MM.1S (cell line): ENCODE measurements at regions not wholly inside any gene's neighbourhood (a gene's known extent, or its start where the extent isn't known, plus 50 kb on each side); places are given as distances from the start of the nearest gene placed in this dataset.
"Not testable (repeated sequence)": the region's sequence is repeated elsewhere in the genome, so short reads cannot be mapped to it uniquely, and the experiment has no call there.

ENCODE experiments used
- DNase-seq: peaks from one replicate; pipeline ENCODE4 v3.0.0-alpha.2; 2015
- H2AFZ ChIP-seq: fragments of 300-600 bp; sonication (generic); 2 replicates; pipeline ENCODE4 v1.6.0; 2016; ENCODE audit warnings: antibody characterized with exemption, low read length
- H3F3A ChIP-seq: fragments of 300-600 bp; sonication (generic); 2 replicates; pipeline ENCODE4 v1.6.1; 2016; ENCODE audit warnings: mild to moderate bottlenecking, antibody characterized with exemption, low read length, moderate library complexity, mixed read lengths; ENCODE audit not compliant: insufficient read depth
- H3K27ac ChIP-seq: fragments of 300-600 bp; sonication (generic); 2 replicates; pipeline ENCODE4 v1.5.1; 2016; ENCODE audit warnings: mild to moderate bottlenecking, low read length
- H3K27me3 ChIP-seq: fragments of 300-600 bp; sonication (generic); replicated peaks from 2 replicates; pipeline ENCODE4 v1.6.0; 2016; ENCODE audit warnings: low read length; ENCODE audit not compliant: insufficient read depth
- H3K36me3 ChIP-seq: fragments of 300-600 bp; sonication (generic); replicated peaks from 2 replicates; pipeline ENCODE4 v1.6.1; 2016; ENCODE audit warnings: mild to moderate bottlenecking, low read length, mixed read lengths; ENCODE audit not compliant: insufficient read depth
- H3K4me1 ChIP-seq: fragments of 300-600 bp; sonication (generic); 2 replicates; pipeline ENCODE4 v1.6.1; 2016; ENCODE audit warnings: low read length, mixed read lengths
- H3K4me2 ChIP-seq: fragments of 300-600 bp; sonication (generic); 2 replicates; pipeline ENCODE4 v1.6.0; 2016; ENCODE audit warnings: low read depth, low read length
- H3K4me3 ChIP-seq: fragments of 300-600 bp; sonication (generic); 2 replicates; pipeline ENCODE4 v1.5.1; 2016; ENCODE audit warnings: low read length, mixed read lengths
- H3K79me2 ChIP-seq: fragments of 300-600 bp; sonication (generic); 2 replicates; pipeline ENCODE4 v1.6.1; 2016; ENCODE audit warnings: mixed run types, low read length, mixed read lengths
- H3K9ac ChIP-seq: fragments of 300-600 bp; sonication (generic); 2 replicates; pipeline ENCODE4 v1.6.1; 2016; ENCODE audit warnings: low read length, mixed read lengths
- H3K9me2 ChIP-seq: fragments of 300-600 bp; sonication (generic); replicated peaks from 2 replicates; pipeline ENCODE4 v1.6.1; 2016; ENCODE audit warnings: mild to moderate bottlenecking, low read length, mixed read lengths; ENCODE audit not compliant: insufficient read depth
- H3K9me3 ChIP-seq: fragments of 300-600 bp; sonication (generic); replicated peaks from 2 replicates; pipeline ENCODE4 v1.6.1; 2016; ENCODE audit warnings: mild to moderate bottlenecking, low read length, mixed read lengths; ENCODE audit not compliant: insufficient read depth
- H4K20me1 ChIP-seq: fragments of 300-600 bp; sonication (generic); 2 replicates; pipeline ENCODE4 v1.6.1; 2016; ENCODE audit warnings: mild to moderate bottlenecking, low read length, moderate library complexity, mixed read lengths; ENCODE audit not compliant: insufficient read depth
- EZH2 ChIP-seq: fragments of 300-600 bp; sonication (generic); optimal IDR thresholded peaks from 2 replicates; pipeline ENCODE3; 2017; ENCODE audit warnings: low read depth, mild to moderate bottlenecking, antibody characterized with exemption, low read length, mixed read lengths
- EZH2phosphoT487 ChIP-seq: fragments of 300-600 bp; sonication (generic); IDR thresholded peaks from 2 replicates; pipeline ENCODE4 v1.6.1; 2018; ENCODE audit warnings: antibody characterized with exemption, low read length
- TF ChIP-seq, protein P1 (sequence below): fragments of 300-600 bp; sonication (generic); IDR thresholded peaks from 2 replicates; pipeline ENCODE4 v1.5.1; 2016; ENCODE audit warnings: antibody characterized with exemption, low read length, mixed read lengths

DNA sequence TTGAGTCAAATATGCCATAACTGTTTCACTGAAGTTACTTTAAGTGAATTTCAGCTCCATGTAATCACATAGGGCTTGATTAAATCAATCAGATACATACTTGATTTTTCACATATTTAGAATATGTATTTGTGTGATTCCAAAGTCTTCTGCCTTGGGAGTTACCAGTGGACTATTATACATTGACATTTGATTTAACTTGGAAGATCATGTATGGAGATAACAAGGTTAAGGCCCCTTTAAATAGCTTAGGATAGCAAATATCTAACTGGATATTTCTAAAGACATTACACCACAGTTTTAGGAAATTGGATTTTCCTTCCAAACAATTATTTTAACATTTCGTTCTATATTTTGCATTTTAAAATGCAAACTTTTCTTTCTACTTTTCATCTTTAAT, 405.0 kb downstream of the RAP2B start:
- DNase-seq = no peak
- TF ChIP-seq EZH2phosphoT487 (no peak), EZH2 (no peak)
- TF ChIP-seq, protein P1, sequence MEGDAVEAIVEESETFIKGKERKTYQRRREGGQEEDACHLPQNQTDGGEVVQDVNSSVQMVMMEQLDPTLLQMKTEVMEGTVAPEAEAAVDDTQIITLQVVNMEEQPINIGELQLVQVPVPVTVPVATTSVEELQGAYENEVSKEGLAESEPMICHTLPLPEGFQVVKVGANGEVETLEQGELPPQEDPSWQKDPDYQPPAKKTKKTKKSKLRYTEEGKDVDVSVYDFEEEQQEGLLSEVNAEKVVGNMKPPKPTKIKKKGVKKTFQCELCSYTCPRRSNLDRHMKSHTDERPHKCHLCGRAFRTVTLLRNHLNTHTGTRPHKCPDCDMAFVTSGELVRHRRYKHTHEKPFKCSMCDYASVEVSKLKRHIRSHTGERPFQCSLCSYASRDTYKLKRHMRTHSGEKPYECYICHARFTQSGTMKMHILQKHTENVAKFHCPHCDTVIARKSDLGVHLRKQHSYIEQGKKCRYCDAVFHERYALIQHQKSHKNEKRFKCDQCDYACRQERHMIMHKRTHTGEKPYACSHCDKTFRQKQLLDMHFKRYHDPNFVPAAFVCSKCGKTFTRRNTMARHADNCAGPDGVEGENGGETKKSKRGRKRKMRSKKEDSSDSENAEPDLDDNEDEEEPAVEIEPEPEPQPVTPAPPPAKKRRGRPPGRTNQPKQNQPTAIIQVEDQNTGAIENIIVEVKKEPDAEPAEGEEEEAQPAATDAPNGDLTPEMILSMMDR = no peak
- H3K9me3 ChIP-seq = no peaks in the 10 kb centered on the region

DNA sequence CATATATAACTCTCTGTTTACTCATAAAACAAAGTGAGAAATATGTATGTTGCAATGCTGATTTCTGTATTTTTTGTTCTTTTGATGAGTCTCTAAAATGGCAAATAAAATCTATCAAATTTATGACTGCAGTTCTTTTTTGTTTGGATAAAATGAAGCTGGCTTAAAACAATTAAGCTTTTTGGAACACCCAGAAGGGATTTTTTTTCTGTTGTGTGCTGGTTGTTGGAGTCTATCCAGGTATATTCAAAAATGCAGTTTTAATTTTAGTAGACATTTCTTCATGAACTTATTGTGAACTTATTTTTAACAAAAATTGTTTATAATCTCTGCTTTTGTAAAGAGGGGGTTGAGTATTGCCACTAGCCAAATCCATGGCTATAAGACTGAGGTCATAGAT, 405.5 kb downstream of the RAP2B start:
- Histone ChIP-seq H3K4me3 (no peak overlapping the region), H3K36me3 (no peaks in the 10 kb centered on the region), H3K9me3 (no peaks in the 10 kb centered on the region), H3K79me2 (no peaks in the 10 kb centered on the region), H3F3A (no peaks in the 10 kb centered on the region), H3K9ac (no peak overlapping the region), H4K20me1 (no peaks in the 10 kb centered on the region), H3K4me2 (no peak overlapping the region), H3K9me2 (no peaks in the 10 kb centered on the region), H2AFZ (no peak overlapping the region), H3K27me3 (no peaks in the 10 kb centered on the region), H3K4me1 (no peaks in the 10 kb centered on the region), H3K27ac (no peak overlapping the region)
- TF ChIP-seq EZH2 = no peak
- TF ChIP-seq, protein P1 = no peak
- no peak for TF ChIP-seq EZH2phosphoT487
- DNase-seq = no peak

More for the DNA sequence above, 405.0 kb downstream of the RAP2B start:
- Histone ChIP-seq H3K27me3 (no peaks in the 10 kb centered on the region), H3K4me1 (no peaks in the 10 kb centered on the region), H3F3A (no peaks in the 10 kb centered on the region), H3K4me3 (no peak overlapping the region), H3K9me2 (no peaks in the 10 kb centered on the region), H3K4me2 (no peak overlapping the region), H3K27ac (no peak overlapping the region), H4K20me1 (no peaks in the 10 kb centered on the region), H3K9ac (no peak overlapping the region), H2AFZ (no peak overlapping the region), H3K36me3 (no peaks in the 10 kb centered on the region), H3K79me2 (no peaks in the 10 kb centered on the region)

DNA sequence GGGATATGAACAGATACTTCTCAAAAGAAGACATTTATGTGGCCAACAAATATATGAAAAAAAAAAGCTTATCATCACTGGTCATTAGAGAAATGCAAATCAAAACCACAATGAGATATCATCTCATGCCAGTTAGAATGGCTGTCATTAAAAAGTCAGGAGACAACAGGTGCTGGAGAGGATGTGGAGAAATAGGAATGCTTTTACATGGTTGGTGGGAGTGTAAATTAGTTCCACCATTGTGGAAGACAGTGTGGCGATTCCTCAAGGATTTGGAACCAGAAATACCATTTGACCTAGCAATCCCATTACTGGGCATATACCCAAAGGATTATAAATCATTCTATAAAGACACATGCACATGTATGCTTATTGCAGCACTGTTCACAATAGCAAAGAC, 408.5 kb downstream of the RAP2B start:
- not testable (repeated sequence) for H3K4me2 ChIP-seq, H3K4me1 ChIP-seq, H3F3A ChIP-seq, H3K27ac ChIP-seq, H3K9me3 ChIP-seq, H3K79me2 ChIP-seq, H3K9ac ChIP-seq, H3K27me3 ChIP-seq, H2AFZ ChIP-seq, H3K4me3 ChIP-seq, H4K20me1 ChIP-seq, DNase-seq, H3K9me2 ChIP-seq, H3K36me3 ChIP-seq

GRCh38 chr3:153572165-153572564, 410.1 kb downstream of the RAP2B start:
- Histone ChIP-seq H3K9me2 (no peaks in the 10 kb centered on the region), H2AFZ (no peak overlapping the region), H3K4me3 (no peak overlapping the region), H3K27ac (no peak overlapping the region), H3K79me2 (no peaks in the 10 kb centered on the region), H3F3A (no peaks in the 10 kb centered on the region), H4K20me1 (no peaks in the 10 kb centered on the region), H3K9me3 (no peaks in the 10 kb centered on the region), H3K9ac (no peak overlapping the region), H3K36me3 (no peaks in the 10 kb centered on the region), H3K4me1 (peaks cover 7% of the 10 kb centered on the region), H3K27me3 (no peaks in the 10 kb centered on the region), H3K4me2 (no peak overlapping the region)
- DNase-seq = no peak
- TF ChIP-seq EZH2phosphoT487 (no peak), EZH2 (no peak)
- TF ChIP-seq, protein P1 = no peak
